Epithelial cell of esophagus (primary cell): ENCODE measurements at regions not wholly inside any gene's neighbourhood (a gene's known extent, or its start where the extent isn't known, plus 50 kb on each side); places are given as distances from the start of the nearest gene placed in this dataset.

Experiments
- DNase-seq: peaks from one replicate; pipeline ENCODE4 v3.0.0; 2010; ENCODE audit warnings: low read depth
- H3K4me3 ChIP-seq: 2 replicates; pipeline ENCODE4 v1.5.1; 2011; ENCODE audit warnings: mild to moderate bottlenecking, low read length, control low read depth
- TF ChIP-seq, protein P1 (sequence below): IDR thresholded peaks from 2 replicates; pipeline ENCODE4 v1.5.1; 2011; ENCODE audit warnings: low read depth, mild to moderate bottlenecking, low read length, control low read depth, inconsistent platforms; ENCODE audit not compliant: insufficient read depth; ENCODE audit errors: missing control alignments

DNA sequence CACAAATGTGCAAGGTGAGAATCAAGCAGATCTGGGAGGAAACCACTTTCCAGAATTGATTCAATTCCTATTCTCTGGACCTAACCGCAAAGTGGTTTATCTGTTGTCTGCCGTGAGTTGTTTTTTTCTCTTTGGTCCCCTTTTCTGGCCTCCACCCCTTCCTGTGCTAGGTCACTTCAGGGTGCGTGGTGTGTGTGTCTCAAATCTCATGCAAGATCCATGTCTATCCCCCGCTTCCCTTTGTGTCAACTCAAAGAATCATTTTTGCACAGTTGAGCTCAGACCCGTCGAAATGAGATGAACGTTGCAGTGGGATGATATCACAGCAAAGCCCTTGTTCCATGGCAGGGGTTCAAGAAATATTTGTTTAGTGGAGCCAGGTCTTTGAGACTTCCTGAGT lies 184.5 kb downstream of the GATA3 start:
- no peak overlapping the region for H3K4me3 ChIP-seq
- no peak for DNase-seq
- TF ChIP-seq, protein P1, sequence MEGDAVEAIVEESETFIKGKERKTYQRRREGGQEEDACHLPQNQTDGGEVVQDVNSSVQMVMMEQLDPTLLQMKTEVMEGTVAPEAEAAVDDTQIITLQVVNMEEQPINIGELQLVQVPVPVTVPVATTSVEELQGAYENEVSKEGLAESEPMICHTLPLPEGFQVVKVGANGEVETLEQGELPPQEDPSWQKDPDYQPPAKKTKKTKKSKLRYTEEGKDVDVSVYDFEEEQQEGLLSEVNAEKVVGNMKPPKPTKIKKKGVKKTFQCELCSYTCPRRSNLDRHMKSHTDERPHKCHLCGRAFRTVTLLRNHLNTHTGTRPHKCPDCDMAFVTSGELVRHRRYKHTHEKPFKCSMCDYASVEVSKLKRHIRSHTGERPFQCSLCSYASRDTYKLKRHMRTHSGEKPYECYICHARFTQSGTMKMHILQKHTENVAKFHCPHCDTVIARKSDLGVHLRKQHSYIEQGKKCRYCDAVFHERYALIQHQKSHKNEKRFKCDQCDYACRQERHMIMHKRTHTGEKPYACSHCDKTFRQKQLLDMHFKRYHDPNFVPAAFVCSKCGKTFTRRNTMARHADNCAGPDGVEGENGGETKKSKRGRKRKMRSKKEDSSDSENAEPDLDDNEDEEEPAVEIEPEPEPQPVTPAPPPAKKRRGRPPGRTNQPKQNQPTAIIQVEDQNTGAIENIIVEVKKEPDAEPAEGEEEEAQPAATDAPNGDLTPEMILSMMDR = no peak

- TF ChIP-seq, protein P1 = no peak
- DNase-seq = no peak
- no peak overlapping the region for H3K4me3 ChIP-seq
Measured at GRCh38 chr10:8240861-8241260, 186.4 kb downstream of the GATA3 start.

- no peak for DNase-seq
- TF ChIP-seq, protein P1 = no peak
- no peak overlapping the region for H3K4me3 ChIP-seq
Measured at GRCh38 chr10:8242295-8242872, 187.9 kb downstream of the GATA3 start.

- TF ChIP-seq, protein P1 = no peak
- DNase-seq = no peak
- no peak overlapping the region for H3K4me3 ChIP-seq
Measured at GRCh38 chr10:8245131-8245813, 190.8 kb downstream of the GATA3 start.

- TF ChIP-seq, protein P1 = no peak
- H3K4me3 ChIP-seq = no peak overlapping the region
- DNase-seq = no peak
Measured at GRCh38 chr10:8245814-8246142, 191.3 kb downstream of the GATA3 start.

- DNase-seq = no peak
- TF ChIP-seq, protein P1 = no peak
- H3K4me3 ChIP-seq = no peak overlapping the region
Measured at GRCh38 chr10:8246548-8246947, 192.1 kb downstream of the GATA3 start.

DNA sequence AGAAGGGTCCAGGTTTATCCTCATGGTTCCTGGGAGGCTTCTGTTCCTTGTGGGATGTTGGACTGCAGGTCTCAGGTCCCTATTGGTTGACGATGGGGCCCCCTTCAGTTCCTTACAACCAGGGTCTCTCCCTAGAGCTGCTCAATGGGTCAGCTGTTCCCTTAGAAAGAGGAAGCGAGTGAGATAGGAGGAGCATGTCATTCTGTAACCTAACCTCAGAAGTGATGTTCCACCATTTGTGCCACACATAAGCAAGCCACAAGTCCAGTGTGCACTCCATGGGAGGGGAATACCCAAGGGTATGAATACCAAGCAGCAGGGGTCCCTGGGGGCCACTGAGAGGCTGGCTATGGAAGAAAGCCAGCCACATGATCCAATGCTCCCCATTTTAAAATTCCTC lies 192.7 kb downstream of the GATA3 start:
- no peak overlapping the region for H3K4me3 ChIP-seq
- TF ChIP-seq, protein P1 = no peak
- DNase-seq = no peak
